ENCODE measurements at regions not wholly inside any gene's neighbourhood (a gene's known extent, or its start where the extent isn't known, plus 50 kb on each side); places are given as distances from the start of the nearest gene placed in this dataset.

- Histone ChIP-seq H3K27me3 (no peaks in the 10 kb centered on the region), H3K27ac (no peak overlapping the region), H3K9me3 (peaks cover 0 to 8% (median 0%) of the 10 kb centered on the region in 12 donors), H3K4me1 (no peaks in the 10 kb centered on the region), H3K4me3 (no peak overlapping the region), H3K36me3 (no peaks in the 10 kb centered on the region)
- intact Hi-C loops (cut with DNase I) = no loop called here
- no peak for DNase-seq
- TF ChIP-seq POLR2A (IDR thresholded peaks at IDR 0.05) = no peak
- TF ChIP-seq, protein P1, sequence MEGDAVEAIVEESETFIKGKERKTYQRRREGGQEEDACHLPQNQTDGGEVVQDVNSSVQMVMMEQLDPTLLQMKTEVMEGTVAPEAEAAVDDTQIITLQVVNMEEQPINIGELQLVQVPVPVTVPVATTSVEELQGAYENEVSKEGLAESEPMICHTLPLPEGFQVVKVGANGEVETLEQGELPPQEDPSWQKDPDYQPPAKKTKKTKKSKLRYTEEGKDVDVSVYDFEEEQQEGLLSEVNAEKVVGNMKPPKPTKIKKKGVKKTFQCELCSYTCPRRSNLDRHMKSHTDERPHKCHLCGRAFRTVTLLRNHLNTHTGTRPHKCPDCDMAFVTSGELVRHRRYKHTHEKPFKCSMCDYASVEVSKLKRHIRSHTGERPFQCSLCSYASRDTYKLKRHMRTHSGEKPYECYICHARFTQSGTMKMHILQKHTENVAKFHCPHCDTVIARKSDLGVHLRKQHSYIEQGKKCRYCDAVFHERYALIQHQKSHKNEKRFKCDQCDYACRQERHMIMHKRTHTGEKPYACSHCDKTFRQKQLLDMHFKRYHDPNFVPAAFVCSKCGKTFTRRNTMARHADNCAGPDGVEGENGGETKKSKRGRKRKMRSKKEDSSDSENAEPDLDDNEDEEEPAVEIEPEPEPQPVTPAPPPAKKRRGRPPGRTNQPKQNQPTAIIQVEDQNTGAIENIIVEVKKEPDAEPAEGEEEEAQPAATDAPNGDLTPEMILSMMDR (IDR thresholded peaks at IDR 0.05) = no peak
- no peak for ATAC-seq
These were observed 255.5 kb upstream of the NRSN1 start for GRCh38 chr6:23870496-23870895.

DNA sequence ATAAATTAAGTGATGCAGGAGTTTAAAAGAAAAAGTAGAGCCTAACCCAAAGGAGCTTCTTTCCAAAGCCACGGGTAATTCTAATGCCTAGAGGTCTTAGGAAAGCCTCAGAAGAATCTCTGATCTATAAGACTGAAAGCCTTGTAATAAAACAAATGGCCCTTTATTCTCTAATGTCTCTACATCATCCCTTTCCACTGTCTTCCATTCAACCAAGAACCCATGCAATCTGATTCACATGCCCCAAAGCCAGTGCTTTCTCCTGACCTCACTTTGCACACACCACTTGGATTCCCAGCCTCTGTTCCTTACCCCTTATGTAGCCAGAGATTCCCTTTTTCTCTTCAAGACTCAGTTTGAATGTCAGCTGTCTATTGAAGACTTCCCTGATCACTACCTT lies 252.9 kb upstream of the NRSN1 start:
- WGBS, 4 donors = 75 to 92% (median 85%) methylated on average over 1 of the region's 1 CpG
- H3K4me1 ChIP-seq = no peaks in the 10 kb centered on the region
- H3K27ac ChIP-seq = no peak overlapping the region
- no peak for DNase-seq
- no peaks in the 10 kb centered on the region for H3K27me3 ChIP-seq
- TF ChIP-seq, protein P1 (IDR thresholded peaks at IDR 0.05) = no peak
- TF ChIP-seq POLR2A (IDR thresholded peaks at IDR 0.05) = no peak
- no peaks in the 10 kb centered on the region for H3K9me3 ChIP-seq
- H3K36me3 ChIP-seq = no peaks in the 10 kb centered on the region
- no peak overlapping the region for H3K4me3 ChIP-seq
- intact Hi-C loops (cut with DNase I) = no loop called here
- no peak for ATAC-seq

- 58 to 67% (median 65%) methylated on average over 1 of the region's 1 CpG for WGBS, 4 donors
- no peaks in the 10 kb centered on the region for H3K9me3 ChIP-seq
- no peak for ATAC-seq
- intact Hi-C loops (cut with DNase I) = no loop called here
- H3K27ac ChIP-seq = no peak overlapping the region
- no peaks in the 10 kb centered on the region for H3K36me3 ChIP-seq
- H3K27me3 ChIP-seq = no peaks in the 10 kb centered on the region
- TF ChIP-seq, protein P1 (IDR thresholded peaks at IDR 0.05) = no peak
- TF ChIP-seq POLR2A (IDR thresholded peaks at IDR 0.05) = no peak
- no peaks in the 10 kb centered on the region for H3K4me1 ChIP-seq
- no peak for DNase-seq
- H3K4me3 ChIP-seq = no peak overlapping the region
These were observed 251.0 kb upstream of the NRSN1 start for GRCh38 chr6:23875006-23875405.

DNA sequence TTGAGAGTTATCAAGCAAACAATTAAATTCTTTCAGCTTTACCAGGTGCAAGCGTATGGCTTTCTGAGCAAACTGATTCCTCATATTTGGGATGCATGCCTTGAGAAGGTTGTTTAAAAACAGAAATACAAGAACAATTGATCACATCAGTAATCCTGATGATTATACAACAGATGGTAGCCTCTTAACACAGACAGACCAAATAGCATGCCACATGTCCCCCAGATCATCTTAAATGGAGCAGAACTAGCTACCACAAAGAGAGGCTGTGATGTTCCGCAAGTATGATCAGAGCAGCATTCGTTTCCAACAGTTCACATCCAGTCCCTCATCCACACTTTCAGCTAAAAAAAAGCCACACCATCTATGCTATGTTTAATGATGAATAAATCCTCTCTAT lies 246.2 kb upstream of the NRSN1 start:
- WGBS, 4 donors = 86 to 94% (median 89%) methylated on average over 3 of the region's 3 CpGs
- Histone ChIP-seq H3K36me3 (no peaks in the 10 kb centered on the region), H3K4me1 (no peaks in the 10 kb centered on the region), H3K27ac (no peak overlapping the region), H3K4me3 (no peak overlapping the region), H3K27me3 (no peaks in the 10 kb centered on the region), H3K9me3 (no peaks in the 10 kb centered on the region)
- intact Hi-C loops (cut with DNase I) = no loop called here
- DNase-seq = no peak
- TF ChIP-seq, protein P1 (IDR thresholded peaks at IDR 0.05) = no peak
- TF ChIP-seq POLR2A (IDR thresholded peaks at IDR 0.05) = no peak
- ATAC-seq = no peak
